DMS79 treated with DMSO at 0.1 percent for 48 hours (cell line): ENCODE measurements at regions not wholly inside any gene's neighbourhood (a gene's known extent, or its start where the extent isn't known, plus 50 kb on each side); places are given as distances from the start of the nearest gene placed in this dataset.

Source experiments
- DNase-seq: peaks from one replicate; lab custom pipeline; 2025; lab: John Stamatoyannopoulos, UW

DNA sequence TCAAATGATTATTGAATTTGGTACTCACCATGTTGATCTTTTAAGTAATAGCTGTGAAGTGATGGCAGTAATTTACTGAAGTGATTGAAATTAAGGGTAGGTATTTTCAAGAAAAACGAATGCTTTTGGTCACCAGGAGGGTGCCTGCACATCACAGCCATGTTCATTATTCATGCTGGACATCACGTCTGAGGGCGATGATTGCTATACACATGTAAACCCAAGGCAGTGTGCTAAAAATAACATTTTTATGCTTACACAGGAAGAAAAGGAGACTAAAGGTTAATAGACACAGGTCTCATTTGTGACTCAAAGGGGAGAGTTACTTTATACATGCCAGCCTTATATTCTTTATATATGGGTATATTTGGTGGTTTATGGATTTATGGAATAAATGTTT is 1146.0 kb downstream of the NLGN4X start:
- no peak for DNase-seq

DNA sequence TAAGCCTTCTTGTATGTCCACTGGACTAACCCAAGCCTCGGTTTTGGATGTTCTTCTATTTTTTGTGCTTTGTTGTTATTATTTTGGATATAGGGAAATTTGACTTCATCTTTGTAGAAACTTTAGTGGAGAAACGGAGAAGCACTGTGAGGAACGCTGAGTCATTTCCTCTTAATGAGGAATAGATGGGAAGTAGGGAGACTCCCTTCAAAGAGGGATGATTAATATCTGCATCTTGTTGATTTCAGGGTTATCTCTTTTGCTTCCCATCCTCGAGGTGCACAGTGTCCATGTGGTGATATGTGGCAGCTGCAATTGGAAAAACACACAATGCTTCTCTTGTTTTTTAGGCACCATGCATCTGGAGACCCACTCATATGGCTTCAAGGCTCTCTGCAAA is 1147.9 kb downstream of the NLGN4X start:
- DNase-seq: no peak

DNA sequence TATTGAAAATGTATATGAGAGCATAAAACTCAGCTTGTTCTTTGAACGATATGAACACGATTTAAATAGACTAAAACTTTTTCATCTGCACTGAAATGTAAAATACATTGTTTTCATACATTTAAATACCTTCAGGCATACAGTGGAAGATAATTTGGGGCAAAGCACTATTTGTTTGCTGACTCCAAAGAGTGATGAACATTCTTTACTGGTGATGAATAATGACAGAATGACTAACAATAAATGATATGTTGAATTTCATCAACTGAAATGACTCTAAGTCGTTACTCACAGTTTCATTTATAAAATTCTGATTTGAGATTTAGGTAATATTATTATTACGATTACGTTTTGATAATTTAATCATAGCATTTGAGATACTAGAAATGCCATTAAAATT is 1160.1 kb downstream of the NLGN4X start:
- no peak for DNase-seq

DNA sequence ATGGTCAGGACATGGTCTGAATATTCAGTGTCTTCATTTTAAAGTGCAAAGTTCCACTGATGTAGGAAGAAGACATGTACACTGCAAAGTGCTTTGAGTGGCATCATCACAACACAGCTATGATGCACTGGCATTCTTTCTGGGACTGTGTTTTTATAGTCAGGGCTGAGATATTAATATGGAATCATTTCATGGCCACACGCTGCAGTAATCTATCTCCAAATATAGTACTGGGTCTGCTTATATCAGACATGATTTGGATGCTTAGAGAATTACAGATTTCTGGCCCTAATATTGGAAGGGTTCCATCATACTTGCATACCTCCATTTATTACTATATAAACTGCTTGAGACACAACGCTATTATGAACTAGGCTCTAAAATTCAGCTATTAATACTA is 1170.9 kb downstream of the NLGN4X start:
- no peak for DNase-seq

DNA sequence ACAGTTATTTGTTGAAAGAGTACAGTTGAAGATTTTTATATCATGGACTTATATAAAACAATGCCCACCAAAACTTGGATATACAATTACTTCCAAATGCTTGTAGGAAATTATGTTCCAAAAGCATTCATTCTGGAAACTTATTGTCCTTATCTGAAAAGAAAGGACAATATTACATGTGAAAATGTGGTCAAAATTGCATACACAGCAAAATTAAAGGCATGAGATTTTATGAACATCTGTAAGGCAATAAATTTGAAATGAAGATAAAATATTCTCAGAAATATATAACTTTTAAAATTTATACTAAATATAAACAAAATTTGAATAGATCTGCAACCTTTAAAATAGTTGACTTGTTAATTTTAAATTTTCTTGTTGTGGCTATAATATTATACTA is 1173.8 kb downstream of the NLGN4X start:
- DNase-seq: no peak

DNA sequence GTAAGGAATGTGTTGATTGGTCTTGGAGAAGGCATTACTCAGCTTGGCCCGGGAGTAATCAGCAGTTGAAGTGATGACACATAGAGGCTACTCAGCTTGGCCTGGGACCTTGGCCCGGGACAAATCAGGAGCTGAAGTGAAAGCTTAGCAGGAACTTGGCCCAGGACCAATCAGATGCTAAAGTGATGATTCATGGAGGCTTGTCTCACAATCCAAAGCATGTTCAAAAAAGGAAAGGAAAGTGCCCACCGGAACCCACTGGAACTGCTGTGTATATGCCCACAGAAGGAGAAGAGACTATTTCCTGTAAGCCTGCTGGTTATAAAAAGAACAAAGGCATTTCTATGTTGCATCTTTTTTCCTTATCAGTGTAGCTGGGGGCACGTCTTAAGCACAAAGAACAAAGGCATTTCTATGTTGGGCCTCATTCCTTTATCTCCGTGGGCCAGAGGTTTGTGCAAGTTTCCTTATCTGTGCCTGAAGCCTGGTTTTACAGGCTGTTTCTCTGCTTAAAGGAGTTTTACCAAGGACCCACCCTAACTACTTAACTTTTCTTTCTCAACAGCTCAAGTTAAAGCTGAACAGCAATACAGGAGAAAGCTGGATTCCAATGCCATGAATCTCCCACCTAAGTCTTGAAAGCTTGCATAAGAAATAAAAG is 1176.7 kb downstream of the NLGN4X start:
- DNase-seq: no peak

DNA sequence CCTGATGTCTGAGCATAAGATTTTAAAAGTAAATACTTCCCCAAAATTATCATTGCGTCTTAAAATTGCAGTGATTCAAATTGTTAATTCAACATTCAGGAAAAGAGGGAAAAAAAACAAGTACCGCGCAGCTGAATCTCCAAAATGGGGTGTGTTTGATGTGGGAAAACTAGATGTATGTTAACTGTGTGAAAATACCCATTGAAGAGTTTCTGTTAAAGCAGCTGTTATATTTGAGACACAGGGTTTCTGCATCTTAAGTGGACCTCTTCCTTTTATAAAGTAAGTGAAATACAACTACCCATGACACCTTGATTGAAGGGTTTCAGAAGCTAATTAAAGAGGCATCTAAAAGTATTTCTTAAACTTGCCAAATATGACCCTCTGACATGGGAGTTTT is 1186.1 kb downstream of the NLGN4X start:
- no peak for DNase-seq

DNA sequence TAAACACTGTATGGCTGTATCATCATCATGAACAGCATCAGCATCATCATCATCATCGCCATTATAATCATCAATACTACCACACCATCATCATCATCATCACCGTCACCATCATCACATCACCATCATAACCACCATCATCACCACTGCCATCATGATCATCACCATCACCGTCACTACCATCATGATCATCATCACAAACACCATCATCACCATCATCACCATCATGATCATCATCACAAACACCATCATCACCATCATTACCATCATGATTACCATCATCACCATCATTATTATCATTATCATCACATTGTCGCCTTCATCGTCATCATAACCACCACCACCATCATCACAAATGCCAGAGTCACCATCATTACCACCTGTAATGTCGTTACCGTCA is 1196.9 kb downstream of the NLGN4X start:
- DNase-seq: no peak

DNA sequence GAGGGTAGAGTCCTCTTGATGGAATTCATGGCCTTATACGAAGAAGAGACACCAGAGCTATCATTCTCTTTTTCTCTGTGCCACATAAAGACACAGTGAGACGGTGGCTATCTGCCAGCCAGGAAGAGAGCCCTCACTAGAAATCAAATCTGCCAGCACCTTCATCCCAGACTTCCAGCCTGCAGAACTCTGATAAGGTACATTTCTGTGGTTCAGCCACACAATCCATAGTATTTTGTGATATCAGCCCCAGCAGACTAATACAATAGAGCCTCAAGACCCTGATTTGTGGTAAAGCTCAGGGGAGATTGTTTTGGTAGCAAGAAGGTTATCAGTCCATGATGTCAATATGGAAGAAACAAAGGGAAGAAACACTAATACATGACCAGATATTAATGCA is 1213.2 kb downstream of the NLGN4X start:
- DNase-seq: no peak

DNA sequence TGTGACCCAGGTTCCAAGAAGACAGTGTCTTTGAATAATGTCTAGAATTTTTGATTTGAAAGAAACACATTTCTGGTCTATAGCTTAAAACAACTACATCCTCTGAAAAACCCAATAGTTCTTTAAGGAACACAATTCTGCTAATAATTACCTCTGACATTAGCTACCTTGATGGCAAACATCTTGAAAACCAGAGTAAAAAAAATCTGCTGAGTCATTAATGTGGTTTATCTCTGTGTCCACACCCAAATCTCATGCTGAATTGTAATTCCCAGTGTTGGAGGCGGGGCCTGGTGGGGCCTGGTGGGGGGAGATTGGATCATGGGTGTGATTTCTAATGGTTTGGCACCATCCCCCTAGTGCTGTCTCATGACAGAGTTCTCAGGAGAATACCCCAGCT is 1233.8 kb downstream of the NLGN4X start:
- DNase-seq: no peak

DNA sequence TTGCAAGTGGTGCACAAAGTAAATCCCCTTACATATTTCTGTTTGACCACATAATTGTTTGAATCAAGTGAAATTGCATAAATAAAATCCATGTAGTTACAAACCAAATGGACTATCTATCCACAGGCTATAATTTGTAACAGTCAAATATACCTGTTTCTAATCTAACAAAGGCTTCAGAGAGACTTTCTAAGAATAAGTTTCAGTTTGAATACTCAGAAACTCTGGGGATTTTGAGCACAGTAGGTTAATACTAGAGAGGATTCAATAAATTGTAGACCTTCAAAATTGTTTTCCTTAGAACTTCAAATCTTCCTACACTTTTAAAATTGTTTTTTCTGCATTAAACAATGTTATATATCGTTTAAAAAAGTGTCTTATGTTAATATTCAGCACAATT is 1250.1 kb downstream of the NLGN4X start:
- DNase-seq: no peak

DNA sequence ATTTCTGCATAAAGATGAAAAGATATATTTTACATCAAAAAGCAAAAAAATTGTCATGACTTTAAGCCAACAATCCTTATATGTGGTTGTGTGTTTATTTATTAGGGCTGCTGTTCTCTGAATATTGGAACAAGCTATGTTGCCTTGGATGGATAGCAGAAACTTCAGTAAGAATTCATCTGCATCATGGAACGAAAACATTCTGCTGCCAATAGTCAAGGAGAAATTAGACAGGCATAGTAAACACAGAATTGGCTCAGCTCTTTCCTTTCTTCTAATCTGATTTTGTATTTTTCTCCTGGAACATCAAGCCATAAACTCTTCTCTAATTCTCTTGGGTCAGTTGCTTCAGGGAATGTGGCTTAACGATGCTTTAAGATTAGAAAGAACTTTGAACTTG is 1257.0 kb downstream of the NLGN4X start:
- no peak for DNase-seq

DNA sequence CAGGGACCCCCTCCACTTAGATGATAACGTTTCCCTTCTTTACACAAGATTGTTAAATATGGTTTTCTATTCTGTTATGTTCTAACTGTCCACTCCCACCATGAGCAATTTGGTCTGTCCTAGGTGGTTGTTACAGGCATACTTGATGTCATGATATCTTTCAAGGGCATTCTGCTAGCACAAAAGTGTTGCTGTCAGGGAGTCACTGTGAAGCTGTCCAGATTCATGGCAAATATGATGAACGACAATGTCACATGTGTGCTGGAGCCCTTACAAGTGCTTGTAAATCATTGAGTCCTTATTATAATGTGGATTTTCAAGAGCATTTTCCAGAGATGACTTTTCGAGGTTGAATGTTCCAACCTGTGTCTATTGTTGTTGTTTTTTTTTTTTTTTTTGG is 1250.7 kb upstream of the PRKX start:
- DNase-seq: no peak

DNA sequence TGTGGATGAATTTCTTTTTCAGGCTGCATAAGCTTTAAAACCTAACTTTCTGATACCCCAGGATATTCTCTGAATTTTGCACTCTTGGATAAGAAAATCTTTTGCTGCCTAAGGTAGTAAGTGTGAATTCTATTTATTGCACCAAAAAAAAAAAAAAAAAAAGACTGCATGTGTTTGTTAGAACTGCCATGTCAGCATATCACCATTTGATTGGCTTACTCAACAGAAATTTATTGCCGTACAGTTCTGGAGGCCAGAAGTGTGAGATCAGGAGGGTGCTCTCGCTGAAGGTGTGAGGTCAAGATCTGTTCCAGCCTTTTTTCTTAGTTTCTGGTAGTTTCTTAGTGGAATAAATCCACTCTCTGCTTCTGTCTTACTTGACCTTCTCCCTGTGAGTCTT is 1250.0 kb upstream of the PRKX start:
- DNase-seq: no peak

DNA sequence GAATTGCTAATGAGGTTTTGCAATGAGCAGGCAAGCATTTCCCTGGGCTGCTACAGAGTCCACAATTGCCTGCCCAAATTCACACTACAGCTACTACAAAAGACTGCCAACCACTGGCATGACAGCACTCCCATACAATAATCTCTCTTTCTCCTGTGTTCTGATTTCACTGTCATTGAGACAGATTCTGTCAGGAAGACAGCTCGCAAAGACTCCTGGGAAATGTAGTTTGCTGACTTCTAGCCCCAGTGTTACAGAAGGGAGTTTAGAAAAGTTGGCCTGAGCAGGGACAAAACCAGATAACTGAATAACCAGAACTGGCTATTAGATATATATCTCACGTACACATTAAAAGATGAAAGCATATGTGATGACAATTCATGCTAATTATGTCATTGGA is 1231.3 kb upstream of the PRKX start:
- DNase-seq: no peak

DNA sequence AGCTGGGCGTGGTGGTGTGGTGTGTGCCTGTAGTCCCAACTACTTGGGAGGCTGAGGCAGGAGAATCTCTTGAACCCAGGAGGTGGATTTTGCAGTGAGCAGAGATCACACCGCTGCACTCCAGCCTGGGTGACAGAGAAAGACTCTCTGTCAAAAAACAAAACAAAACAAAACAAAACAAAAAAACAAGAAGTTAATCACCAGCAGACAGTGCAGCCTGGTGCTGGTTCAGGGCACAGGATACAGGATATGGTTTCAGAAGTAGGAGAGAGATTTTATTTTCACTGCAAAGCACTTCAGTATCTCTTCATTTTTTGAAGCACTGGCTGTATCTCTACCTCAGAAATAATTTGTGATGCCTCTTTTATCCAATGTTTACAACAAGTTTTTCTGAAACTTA is 1222.9 kb upstream of the PRKX start:
- no peak for DNase-seq

DNA sequence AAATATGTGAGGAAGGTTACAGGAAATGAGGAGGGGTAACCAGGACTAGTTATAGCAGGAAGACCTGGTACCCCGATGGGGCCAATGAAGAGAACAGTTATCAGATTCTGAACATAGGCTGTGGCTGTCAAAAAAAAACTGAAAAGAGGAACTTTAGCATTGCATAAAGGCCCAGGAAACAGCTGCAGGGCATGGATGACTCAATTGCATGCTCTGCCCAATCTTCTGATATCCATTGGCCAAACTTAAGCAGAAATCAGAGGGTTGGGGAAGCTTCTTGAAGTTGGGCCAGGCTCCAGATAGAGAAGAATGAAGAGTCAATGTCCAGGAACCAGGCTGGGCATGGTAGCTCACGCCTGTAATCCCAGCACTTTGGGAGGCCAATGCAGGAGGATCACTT is 1222.4 kb upstream of the PRKX start:
- no peak for DNase-seq

DNA sequence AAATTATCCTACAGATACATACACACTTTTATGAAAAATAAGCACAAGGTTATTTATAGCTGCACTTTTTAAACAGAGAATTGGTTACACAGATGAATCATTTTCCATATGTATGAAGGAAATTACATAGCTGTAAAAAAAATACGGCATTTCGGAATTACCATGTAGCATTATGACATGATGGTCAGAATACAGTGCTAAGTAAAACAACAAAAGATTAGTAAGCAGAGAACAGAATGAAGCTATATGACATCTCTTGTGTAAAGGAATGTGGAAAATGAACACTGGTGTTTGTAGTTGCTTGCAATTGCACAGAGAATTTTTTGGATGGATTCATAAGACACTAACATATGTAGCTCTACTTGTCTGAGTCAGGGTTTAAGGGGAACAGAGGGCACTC is 1222.0 kb upstream of the PRKX start:
- DNase-seq: no peak

DNA sequence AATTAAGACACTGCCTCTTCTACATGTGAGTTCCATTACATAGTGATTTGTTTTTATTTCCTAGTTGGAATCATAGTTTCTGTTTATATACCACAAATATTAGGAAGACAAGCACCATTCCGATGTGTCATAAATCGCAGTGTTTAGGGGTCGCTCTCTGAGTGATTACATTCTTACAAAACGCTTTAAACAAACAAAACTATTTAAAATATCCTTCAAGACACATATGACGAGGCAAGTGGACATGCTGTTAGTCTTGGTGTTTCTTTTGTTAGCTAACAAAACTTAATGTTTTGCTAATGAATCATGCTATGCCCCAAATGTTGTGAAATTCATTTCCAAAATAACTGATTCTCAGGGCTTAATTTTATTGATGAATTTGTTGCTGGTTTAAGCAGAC is 1219.3 kb upstream of the PRKX start:
- no peak for DNase-seq

DNA sequence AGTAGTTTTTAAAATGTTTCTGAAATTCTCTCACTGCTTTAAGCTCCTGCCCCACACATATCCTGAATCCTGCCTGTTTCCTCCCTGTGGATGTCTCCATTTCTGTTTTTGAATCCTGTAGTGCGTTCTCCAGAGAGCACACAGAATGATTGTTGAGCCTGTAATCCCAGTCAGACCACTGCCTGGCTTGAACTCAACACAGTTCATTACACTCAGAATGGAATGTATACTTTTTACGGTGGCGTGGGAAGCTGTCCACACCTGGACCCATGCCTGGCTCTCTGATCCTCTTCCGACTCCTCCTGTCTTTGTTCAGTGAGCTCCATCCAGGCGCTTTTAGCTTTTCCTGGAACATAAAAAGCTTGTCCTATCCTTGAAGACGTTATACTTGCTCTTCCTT is 1217.0 kb upstream of the PRKX start:
- no peak for DNase-seq

DNA sequence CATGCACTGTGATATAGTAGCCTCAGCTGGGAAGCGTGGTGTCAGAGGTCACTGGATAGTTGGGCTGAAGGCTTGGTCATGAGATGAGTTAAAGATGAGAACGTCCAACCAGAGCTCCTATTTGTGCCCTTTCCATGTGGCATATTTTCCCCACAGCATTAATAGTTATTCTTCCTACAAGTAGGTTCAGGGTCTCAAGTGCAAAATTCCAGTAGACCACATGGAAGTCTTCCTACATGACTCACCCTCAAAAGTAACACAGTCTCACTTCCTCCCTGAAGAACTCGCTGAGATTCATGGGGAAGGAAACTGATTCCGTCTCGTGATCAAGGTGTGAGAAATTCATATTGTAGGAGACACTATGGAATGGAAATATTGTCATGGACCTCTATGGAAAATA is 1212.5 kb upstream of the PRKX start:
- DNase-seq: no peak

DNA sequence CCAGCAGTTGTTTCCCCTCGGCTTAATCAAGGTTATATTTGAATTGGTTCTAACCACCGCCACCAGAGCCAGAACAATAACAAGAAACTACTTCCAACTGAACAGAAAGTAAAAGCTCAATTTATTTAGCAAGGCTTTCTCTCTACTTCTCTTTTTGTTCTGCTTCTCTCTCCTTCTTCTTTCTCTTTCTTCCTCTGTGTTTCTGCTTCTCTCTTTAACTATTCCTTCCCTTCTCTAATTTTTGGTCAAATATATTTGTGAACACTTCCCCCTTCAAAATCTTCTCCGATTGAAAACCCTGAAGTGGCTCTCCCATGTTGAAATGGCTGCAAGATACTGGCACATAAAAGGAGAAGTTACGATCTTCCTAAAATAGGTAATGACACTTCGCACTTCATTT is 1195.9 kb upstream of the PRKX start:
- DNase-seq: no peak

DNA sequence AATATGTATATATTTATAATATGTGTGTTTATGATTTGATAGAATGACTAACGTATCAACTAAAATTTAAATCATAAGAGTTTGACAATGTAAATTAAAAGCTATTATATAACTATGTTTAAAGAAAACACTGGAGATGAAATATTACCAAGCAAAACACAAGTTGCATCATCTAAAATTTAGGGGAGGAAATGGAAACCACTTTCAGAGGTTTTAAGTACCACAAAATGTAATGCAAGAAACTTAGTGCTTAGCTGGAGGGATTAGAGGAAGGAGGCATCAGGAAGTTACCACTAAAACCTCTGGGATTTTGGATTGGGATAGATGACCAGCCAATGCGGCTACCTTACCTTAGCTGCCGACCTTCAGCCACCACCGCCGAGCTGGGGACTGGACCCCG is 1192.1 kb upstream of the PRKX start:
- DNase-seq: no peak

DNA sequence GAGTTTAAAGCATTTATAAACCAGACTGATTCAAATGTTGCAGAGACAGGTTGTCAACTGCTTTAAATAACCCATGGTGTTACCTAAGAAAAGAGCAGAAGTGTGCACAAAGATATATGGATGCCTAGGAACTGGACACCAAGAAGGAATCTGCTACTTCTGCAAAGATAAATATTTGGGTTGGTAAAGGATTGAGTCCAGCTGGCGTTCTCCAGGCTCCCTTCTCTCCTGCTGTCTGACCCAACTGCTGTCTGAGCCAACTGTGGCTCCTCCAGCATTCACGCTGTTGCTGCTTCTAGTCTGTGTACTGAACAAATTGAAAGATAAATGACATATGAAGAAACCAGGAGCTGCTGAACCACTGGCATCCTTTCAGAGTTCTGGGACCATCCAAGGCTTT is 1167.8 kb upstream of the PRKX start:
- no peak for DNase-seq

DNA sequence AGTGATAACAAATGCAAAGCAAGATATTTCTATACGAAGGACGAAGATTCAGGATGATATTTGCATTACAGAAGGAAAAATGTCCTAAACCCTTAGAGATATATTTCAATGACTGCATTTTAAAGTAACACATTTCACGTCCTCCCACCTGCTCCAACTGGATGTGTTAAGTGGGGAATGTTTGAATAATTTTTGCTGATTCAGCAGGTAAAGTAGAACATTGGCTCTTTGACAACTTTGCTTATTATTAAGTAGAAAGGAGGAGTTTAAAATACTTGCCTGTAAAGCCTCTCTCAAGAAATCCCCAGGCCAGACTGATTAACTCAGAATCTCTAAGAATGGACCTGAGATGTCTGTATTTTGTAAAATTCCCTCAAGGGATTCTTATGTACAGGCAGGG is 1165.2 kb upstream of the PRKX start:
- no peak for DNase-seq
